HepG2 (cell line): ENCODE measurements at regions not wholly inside any gene's neighbourhood (a gene's known extent, or its start where the extent isn't known, plus 50 kb on each side); places are given as distances from the start of the nearest gene placed in this dataset.

Experiments used
- ATAC-seq: fragments of 200-7000 bp; cut with Tn5 transposase; 3 replicates; pipeline ENCODE4 v1.9.1; 2020; ENCODE audit warnings: mild to moderate bottlenecking, moderate library complexity
- BruUV-seq: library from RNA; stranded (reverse); fragments of 400-500 nt; replicated peaks from 2 replicates; lab custom pipeline; 2021; lab: Mats Ljungman, UMichigan
- CTCF ChIA-PET: fragments of 300-600 bp; formaldehyde crosslinking; extraction: SDS; loops from one replicate; lab custom pipeline; 2021; ENCODE audit warnings: low total read pairs, inconsistent platforms, low intra/inter-chr PET ratio; lab: Yijun Ruan, JAX
- POLR2A ChIA-PET: fragments of 350-600 bp; sonication (Branson Sonifier 250); formaldehyde crosslinking; loops from one replicate; lab custom pipeline; 2020; ENCODE audit warnings: antibody characterized with exemption, inconsistent platforms; lab: Yijun Ruan, JAX
- DNase-seq: peaks from one replicate; pipeline ENCODE4 v3.0.0-alpha.2; 2015; ENCODE audit warnings: low spot score
- FAIRE-seq: peaks from 3 replicates; lab custom pipeline; 2011; peaks lifted over from hg19 to GRCh38; lab: Jason Lieb, UNC
- H2AFZ ChIP-seq: one replicate; pipeline ENCODE4 v1.6.1; 2011; ENCODE audit warnings: low read length, inconsistent platforms
- H3K27ac ChIP-seq: fragments of 300-600 bp; 3 replicates; pipeline ENCODE4 v1.8.0; 2011; ENCODE audit warnings: mixed run types, mild to moderate bottlenecking, mixed read lengths, low read length, inconsistent platforms; ENCODE audit not compliant: insufficient read depth; ENCODE audit errors: extremely low read length
- H3K27me3 ChIP-seq, 2 experiments: fragments of 200-600 bp in 1 of 2; 2 replicates in 1 of 2; 3 replicates in 1 of 2; pipeline versions ENCODE4 v1.6.0 to v1.8.0; 2011; ENCODE audit warnings: low read length in 2 of 2, mild to moderate bottlenecking in 2 of 2, moderate library complexity in 2 of 2, inconsistent platforms in 1 of 2; ENCODE audit not compliant: insufficient read depth in 2 of 2, control insufficient read depth in 1 of 2
- H3K36me3 ChIP-seq, 2 experiments: fragments of 200-600 bp in 1 of 2; replicated peaks in 1 of 2; 2 replicates in 1 of 2; 3 replicates in 1 of 2; pipeline versions ENCODE4 v1.5.1 to v1.8.0; 2011; ENCODE audit warnings: low read length in 2 of 2, inconsistent platforms in 1 of 2; ENCODE audit not compliant: insufficient read depth in 2 of 2, control insufficient read depth in 1 of 2
- H3K4me1 ChIP-seq: 2 replicates; pipeline ENCODE4 v1.5.1; 2012; ENCODE audit warnings: low read length, inconsistent platforms; ENCODE audit not compliant: insufficient read depth
- H3K4me2 ChIP-seq: 2 replicates; pipeline ENCODE4 v1.6.0; 2011; ENCODE audit warnings: low read depth, low read length, inconsistent platforms
- H3K4me3 ChIP-seq, 3 experiments: fragments of 200-600 bp in 1 of 3; sonication (generic), shearing (Covaris generic) in 1 of 3; replicated peaks in 1 of 3; 2 replicates each; pipeline ENCODE4 v1.5.1; 2011 to 2016; ENCODE audit warnings: low read length in 3 of 3, inconsistent platforms in 2 of 3, low read depth in 2 of 3, mild to moderate bottlenecking in 2 of 3, control low read depth in 1 of 3, mixed read lengths in 1 of 3; ENCODE audit not compliant: insufficient read depth in 1 of 3
- H3K79me2 ChIP-seq: one replicate; pipeline ENCODE4 v1.6.1; 2011; ENCODE audit warnings: low read length, inconsistent platforms; ENCODE audit not compliant: insufficient read depth
- H3K9ac ChIP-seq: 2 replicates; pipeline ENCODE4 v1.6.0; 2011; ENCODE audit warnings: mild to moderate bottlenecking, low read depth, low read length, inconsistent platforms; ENCODE audit not compliant: insufficient read depth
- H3K9me3 ChIP-seq: 2 replicates; pipeline ENCODE4 v1.5.1; 2012; ENCODE audit warnings: mild to moderate bottlenecking, low read length
- H4K20me1 ChIP-seq: 2 replicates; pipeline ENCODE4 v1.6.0; 2011; ENCODE audit warnings: inconsistent platforms, mild to moderate bottlenecking, low read length, moderate library complexity; ENCODE audit not compliant: insufficient read depth
- ISL2 ChIP-seq: sonication (generic); formaldehyde crosslinking; IDR thresholded peaks from 2 replicates; pipeline ENCODE4 v1.5.0; 2020; ENCODE audit warnings: missing genetic modification reagents
- MIER2 ChIP-seq: IDR thresholded peaks from 2 replicates; pipeline ENCODE4 v1.6.1; 2016; ENCODE audit warnings: missing biosample characterization, missing genetic modification reagents
- RERE ChIP-seq: IDR thresholded peaks from 2 replicates; pipeline ENCODE4 v1.6.1; 2016; ENCODE audit warnings: low read depth, missing genetic modification reagents, missing compliant biosample characterization
- ZBTB37 ChIP-seq: sonication (generic); formaldehyde crosslinking; IDR thresholded peaks from 2 replicates; pipeline ENCODE4 v1.4.0; 2020; ENCODE audit warnings: mild to moderate bottlenecking, missing genetic modification reagents
- ZFP36L1 ChIP-seq: sonication (generic); formaldehyde crosslinking; IDR thresholded peaks from 2 replicates; pipeline ENCODE4 v1.8.0; 2022; ENCODE audit warnings: mild to moderate bottlenecking, missing genetic modification reagents, moderate library complexity
- ZMYM4 ChIP-seq: sonication (generic); formaldehyde crosslinking; IDR thresholded peaks from 2 replicates; pipeline ENCODE4 v1.8.1; 2023; ENCODE audit warnings: mild to moderate bottlenecking, missing genetic modification reagents
- ZNF33B ChIP-seq: sonication (generic); formaldehyde crosslinking; IDR thresholded peaks from 2 replicates; pipeline ENCODE4 v1.5.1; 2020; ENCODE audit warnings: mild to moderate bottlenecking, missing genetic modification reagents
- ZNF605 ChIP-seq: sonication (generic); formaldehyde crosslinking; IDR thresholded peaks from 2 replicates; pipeline ENCODE4 v1.8.0; 2022; ENCODE audit warnings: mild to moderate bottlenecking, missing genetic modification reagents
- WGBS: methylation state at CpG from one replicate; pipeline ENCODE4 v1.1.6; 2017; ENCODE audit warnings: low lambda C conversion rate; 5-methylcytosine and 5-hydroxymethylcytosine counted together
- in situ Hi-C: cut with HindIII; loops from 2 replicates; pipeline ENCODE4 v1.10.0; 2017; ENCODE audit warnings: low pct_unique_long_range_greater_than_20kb; ENCODE audit not compliant: extremely low pct_ligation_motif_present
- intact Hi-C: fragments of 100-400 bp; cut with micrococcal nuclease; formaldehyde crosslinking; loops from one replicate; pipeline ENCODE4 v1.10.0; 2022; ENCODE audit not compliant: unreplicated experiment

GRCh38 chr2:150081775-150082481 is 405.5 kb downstream of the RND3 start (continued):
- TF ChIP-seq RERE (no peak), ISL2 (CRISPR knock-in tag) (no peak), MIER2 (CRISPR knock-in tag) (no peak)

- POLR2A ChIA-PET, result no interaction called here
These were observed 411.2 kb downstream of the RND3 start for GRCh38 chr2:150076281-150076680.

More at GRCh38 chr2:150076281-150076680, 411.2 kb downstream of the RND3 start:
- intact Hi-C loops (no loop called here), in situ Hi-C loops (no loop called here)
- H3K36me3 ChIP-seq, result no peaks in the 10 kb centered on the region
- WGBS, result 6% methylated on average over 1 of the region's 1 CpG
- H3K4me1 ChIP-seq, result no peaks in the 10 kb centered on the region
- no peak overlapping the region for H3K9ac ChIP-seq
- CTCF ChIA-PET, result no interaction called here
- H3K27ac ChIP-seq, result no peak overlapping the region
- H3K9me3 ChIP-seq, result peaks cover 77% of the 10 kb centered on the region
- no peaks in the 10 kb centered on the region for H3K79me2 ChIP-seq
- no peak overlapping the region for H3K4me3 ChIP-seq
- no peak for ATAC-seq
- no peak overlapping the region for H3K4me2 ChIP-seq
- H2AFZ ChIP-seq, result no peak overlapping the region
- FAIRE-seq, result no peak
- no peak for DNase-seq
- BruUV-seq, result no TSS peak
- no peaks in the 10 kb centered on the region for H4K20me1 ChIP-seq
- H3K27me3 ChIP-seq, result no peaks in the 10 kb centered on the region
- TF ChIP-seq ZMYM4 (no peak), ZNF33B (no peak), ZBTB37 (CRISPR knock-in tag) (no peak), ZNF605 (no peak), ZFP36L1 (CRISPR knock-in tag) (no peak)
